Stomach smooth muscle (tissue), 2 donors: ENCODE measurements at regions not wholly inside any gene's neighbourhood (a gene's known extent, or its start where the extent isn't known, plus 50 kb on each side); places are given as distances from the start of the nearest gene placed in this dataset.
"Not testable (repeated sequence)": the region's sequence is repeated elsewhere in the genome, so short reads cannot be mapped to it uniquely, and the experiment has no call there.

Experiments used
- H3K27ac ChIP-seq: one replicate; pipeline ENCODE4 v1.7.0; 2013; ENCODE audit warnings: mild to moderate bottlenecking, low read length, inconsistent platforms
- H3K27me3 ChIP-seq, 2 donors: one replicate each; pipeline ENCODE4 v1.7.0; 2013; ENCODE audit warnings: low read length in 2 of 2; ENCODE audit not compliant: insufficient read depth in 2 of 2, control insufficient read depth in 1 of 2
- H3K36me3 ChIP-seq, 2 donors: one replicate each; pipeline ENCODE4 v1.7.0; 2013; ENCODE audit warnings: low read length in 2 of 2; ENCODE audit not compliant: control insufficient read depth in 2 of 2, insufficient read depth in 2 of 2
- H3K4me1 ChIP-seq: one replicate; pipeline ENCODE4 v1.7.0; 2013; ENCODE audit warnings: low read length; ENCODE audit not compliant: control insufficient read depth, insufficient read depth
- H3K4me3 ChIP-seq, 2 donors: one replicate each; pipeline ENCODE4 v1.7.0; 2013; ENCODE audit warnings: low read length in 2 of 2
- H3K9ac ChIP-seq, 2 donors: one replicate each; pipeline ENCODE4 v1.7.0; 2013; ENCODE audit warnings: low read length in 2 of 2, mild to moderate bottlenecking in 1 of 2
- H3K9me3 ChIP-seq, 2 donors: one replicate each; pipeline ENCODE4 v1.7.0; 2013; ENCODE audit warnings: low read length in 2 of 2; ENCODE audit not compliant: control insufficient read depth in 2 of 2
- donor health status: healthy.
- donor health status: Pancreatic carcinoma.

GRCh38 chr11:112624431-112624830 lies 336.8 kb upstream of the NCAM1 start:
- Histone ChIP-seq H3K4me3 (no peak overlapping the region), H3K36me3 (no peaks in the 10 kb centered on the region), H3K9me3 (peaks cover 3% of the 10 kb centered on the region in 2 donors), H3K4me1 (no peaks in the 10 kb centered on the region), H3K9ac (no peak overlapping the region), H3K27me3 (no peaks in the 10 kb centered on the region), H3K27ac (no peak overlapping the region)

GRCh38 chr11:112624971-112625370 lies 336.2 kb upstream of the NCAM1 start:
- not testable (repeated sequence) for H3K4me3 ChIP-seq, H3K4me1 ChIP-seq, H3K9me3 ChIP-seq, H3K36me3 ChIP-seq, H3K27ac ChIP-seq, H3K27me3 ChIP-seq, H3K9ac ChIP-seq

GRCh38 chr11:112625814-112626213 lies 335.4 kb upstream of the NCAM1 start:
- Histone ChIP-seq H3K36me3 (no peaks in the 10 kb centered on the region), H3K4me1 (no peaks in the 10 kb centered on the region), H3K9ac (no peak overlapping the region), H3K4me3 (no peak overlapping the region), H3K27ac (no peak overlapping the region), H3K9me3 (peaks cover 3% of the 10 kb centered on the region in 2 donors), H3K27me3 (no peaks in the 10 kb centered on the region)

- Histone ChIP-seq H3K9me3 (peaks cover 3% of the 10 kb centered on the region in 2 donors), H3K36me3 (no peaks in the 10 kb centered on the region), H3K9ac (no peak overlapping the region), H3K27ac (no peak overlapping the region), H3K4me3 (no peak overlapping the region), H3K27me3 (no peaks in the 10 kb centered on the region), H3K4me1 (no peaks in the 10 kb centered on the region)
These were observed 334.5 kb upstream of the NCAM1 start for GRCh38 chr11:112626731-112627130.

DNA sequence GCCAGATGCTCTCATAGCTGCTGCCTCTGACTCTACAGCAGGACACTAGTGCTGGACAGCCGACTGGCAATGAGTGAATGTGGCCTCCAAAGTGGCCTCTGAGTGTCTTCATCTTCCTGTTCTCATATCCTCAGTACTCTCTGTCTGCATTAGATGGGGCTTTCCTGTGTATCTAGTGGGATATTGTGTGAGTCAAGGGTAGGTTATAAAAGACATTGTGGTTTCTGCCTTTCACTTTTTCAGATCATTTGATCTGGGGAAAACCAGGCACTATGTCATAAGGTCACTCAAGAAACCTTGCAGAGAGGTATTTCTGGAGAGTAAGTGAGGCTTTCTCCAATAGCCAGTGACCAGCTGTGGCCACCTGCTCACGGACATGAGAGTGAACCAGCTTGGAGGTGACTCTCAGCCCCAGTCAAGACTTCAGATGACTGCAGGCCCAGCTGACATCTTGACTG lies 333.6 kb upstream of the NCAM1 start:
- H3K9ac ChIP-seq, result no peak overlapping the region
- no peak overlapping the region for H3K4me3 ChIP-seq
- H3K36me3 ChIP-seq, result no peaks in the 10 kb centered on the region
- H3K27ac ChIP-seq, result no peak overlapping the region
- no peaks in the 10 kb centered on the region for H3K4me1 ChIP-seq
- H3K27me3 ChIP-seq, result peaks cover 0 to 3% of the 10 kb centered on the region in 2 donors
- peaks cover under 1% of the 10 kb centered on the region in 2 donors for H3K9me3 ChIP-seq

DNA sequence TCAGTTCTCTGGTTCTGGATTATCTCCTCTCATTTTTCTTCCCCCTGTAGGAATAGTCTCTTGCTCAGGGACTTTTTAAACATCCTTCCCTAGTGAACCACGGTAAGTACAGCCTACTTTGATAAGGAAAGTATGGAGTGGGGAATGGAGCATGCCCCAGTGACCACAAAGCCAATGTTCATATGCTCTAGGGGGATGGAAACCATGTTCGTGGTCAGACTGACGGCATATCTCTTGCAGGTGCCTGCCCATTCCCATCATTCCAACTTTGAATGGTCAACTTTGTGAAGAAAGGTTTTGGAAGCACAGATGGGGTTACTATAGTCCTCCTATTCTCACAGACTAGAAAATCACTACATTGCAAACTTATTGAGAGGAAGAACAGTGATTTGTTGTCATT lies 332.5 kb upstream of the NCAM1 start:
- H3K4me3 ChIP-seq, result no peak overlapping the region
- H3K27ac ChIP-seq, result no peak overlapping the region
- H3K27me3 ChIP-seq, result peaks cover 0 to 3% of the 10 kb centered on the region in 2 donors
- H3K9ac ChIP-seq, result no peak overlapping the region
- H3K36me3 ChIP-seq, result no peaks in the 10 kb centered on the region
- no peaks in the 10 kb centered on the region for H3K9me3 ChIP-seq
- H3K4me1 ChIP-seq, result no peaks in the 10 kb centered on the region

DNA sequence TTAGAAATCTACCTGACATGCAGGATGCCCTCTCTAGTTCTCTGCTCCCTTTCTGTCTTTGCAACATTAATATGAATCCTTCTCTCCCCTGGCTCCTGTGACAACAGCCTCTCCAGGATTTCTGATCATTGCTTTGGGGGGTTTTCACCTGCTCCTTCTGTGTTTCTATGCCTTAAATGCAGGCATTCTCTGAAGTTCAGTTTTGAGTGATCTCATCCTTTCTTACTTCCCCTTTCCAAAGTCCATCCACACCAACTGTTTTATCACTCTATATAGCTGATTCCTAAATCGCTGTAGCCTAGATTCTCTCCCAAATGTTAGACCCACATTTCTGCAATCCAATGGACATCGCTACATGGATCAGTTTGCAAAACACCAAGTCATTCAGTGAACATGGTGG lies 330.7 kb upstream of the NCAM1 start:
- no peaks in the 10 kb centered on the region for H3K36me3 ChIP-seq
- H3K4me1 ChIP-seq, result no peaks in the 10 kb centered on the region
- no peaks in the 10 kb centered on the region for H3K9me3 ChIP-seq
- no peak overlapping the region for H3K4me3 ChIP-seq
- H3K27me3 ChIP-seq, result peaks cover 0 to 3% of the 10 kb centered on the region in 2 donors
- H3K27ac ChIP-seq, result no peak overlapping the region
- H3K9ac ChIP-seq, result no peak overlapping the region

- H3K9me3 ChIP-seq, result no peaks in the 10 kb centered on the region
- H3K4me3 ChIP-seq, result no peak overlapping the region
- peaks cover 0 to 3% of the 10 kb centered on the region in 2 donors for H3K27me3 ChIP-seq
- no peaks in the 10 kb centered on the region for H3K36me3 ChIP-seq
- no peaks in the 10 kb centered on the region for H3K4me1 ChIP-seq
- H3K27ac ChIP-seq, result no peak overlapping the region
- H3K9ac ChIP-seq, result no peak overlapping the region
These were observed 329.9 kb upstream of the NCAM1 start for GRCh38 chr11:112631333-112631732.

- Histone ChIP-seq H3K36me3 (no peaks in the 10 kb centered on the region), H3K9me3 (no peaks in the 10 kb centered on the region), H3K27ac (no peak overlapping the region), H3K27me3 (peaks cover 3 to 4% of the 10 kb centered on the region in 2 donors), H3K4me3 (no peak overlapping the region), H3K9ac (no peak overlapping the region), H3K4me1 (no peaks in the 10 kb centered on the region)
These were observed 328.2 kb upstream of the NCAM1 start for GRCh38 chr11:112632866-112633505.

DNA sequence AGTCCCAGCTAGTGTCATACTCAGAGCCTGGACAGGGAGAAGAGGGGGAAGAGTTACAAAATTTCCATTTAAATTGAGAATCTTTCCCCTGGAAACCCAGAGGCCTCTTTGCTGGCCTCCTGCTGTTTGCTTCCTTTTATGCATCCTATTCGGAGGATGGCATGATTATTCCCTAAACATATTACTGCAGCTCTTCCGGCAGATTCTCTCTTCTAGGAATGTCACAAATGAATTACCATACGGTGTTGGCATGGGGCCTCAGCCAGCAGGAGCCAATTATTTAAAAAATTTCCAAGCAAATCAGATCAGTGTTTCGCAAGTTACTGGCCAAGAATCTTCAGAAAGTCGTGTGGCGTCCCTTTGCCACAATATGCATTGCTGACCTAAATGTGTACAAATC lies 326.7 kb upstream of the NCAM1 start:
- Histone ChIP-seq H3K36me3 (no peaks in the 10 kb centered on the region), H3K9me3 (peaks cover 0 to 2% of the 10 kb centered on the region in 2 donors), H3K27ac (no peak overlapping the region), H3K4me3 (no peak overlapping the region), H3K27me3 (peaks cover 3 to 4% of the 10 kb centered on the region in 2 donors), H3K9ac (no peak overlapping the region), H3K4me1 (no peaks in the 10 kb centered on the region)

DNA sequence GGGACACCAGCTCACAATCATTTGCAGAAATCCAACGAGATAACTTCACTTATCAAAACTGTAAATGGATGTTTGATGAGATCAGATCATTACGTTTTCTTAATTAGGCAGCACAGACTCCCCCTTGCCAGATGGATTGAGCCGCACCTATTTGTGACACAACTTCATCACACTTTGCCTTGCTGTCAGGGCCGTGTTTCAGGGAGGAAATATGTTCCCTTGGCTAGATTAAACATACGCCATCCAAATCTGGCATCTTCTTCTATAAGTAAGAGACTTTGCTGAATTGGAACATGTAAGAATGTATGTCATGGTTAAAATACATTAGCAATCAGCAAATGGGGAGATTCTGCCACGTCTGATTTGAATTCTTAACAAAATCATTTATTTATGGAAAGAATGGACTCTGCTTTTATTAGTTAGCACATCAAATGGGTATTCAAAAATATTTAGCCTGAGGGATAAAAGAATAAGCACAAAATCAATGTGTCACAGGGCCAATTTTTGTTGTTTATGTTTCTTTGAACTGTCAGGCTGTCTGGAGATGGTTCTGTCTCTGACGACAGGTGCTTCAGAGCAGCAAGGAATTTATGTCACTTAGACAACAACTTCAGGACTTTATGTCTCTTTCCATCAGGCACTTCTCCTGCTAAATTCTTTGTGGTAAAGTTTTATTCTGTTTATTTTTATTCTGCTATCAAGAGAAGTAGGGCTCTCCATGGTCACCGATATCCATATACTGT lies 326.1 kb upstream of the NCAM1 start:
- Histone ChIP-seq H3K4me3 (no peak overlapping the region), H3K36me3 (no peaks in the 10 kb centered on the region), H3K27ac (no peak overlapping the region)

More for the DNA sequence above, 326.1 kb upstream of the NCAM1 start:
- Histone ChIP-seq H3K4me1 (no peaks in the 10 kb centered on the region), H3K27me3 (peaks cover 3 to 4% of the 10 kb centered on the region in 2 donors), H3K9me3 (peaks cover 0 to 3% of the 10 kb centered on the region in 2 donors), H3K9ac (no peak overlapping the region)
